Heart left ventricle (tissue), 13 donors: ENCODE measurements at regions not wholly inside any gene's neighbourhood (a gene's known extent, or its start where the extent isn't known, plus 50 kb on each side); places are given as distances from the start of the nearest gene placed in this dataset.

Source experiments
- POLR2A ChIP-seq, 2 donors: fragments of 450-650 bp; IDR thresholded peaks; one replicate each; pipeline ENCODE4 v1.6.1; 2017; ENCODE audit warnings: antibody characterized with exemption in 2 of 2, mild to moderate bottlenecking in 2 of 2, moderate library complexity in 2 of 2
- TF ChIP-seq, protein P1 (sequence below), 12 donors: fragments of 200-600 bp; sonication (generic) in 4 of 12; IDR thresholded peaks; one replicate each; pipeline versions ENCODE4 v1.5.0 to v1.8.0; 2018 to 2022; ENCODE audit warnings: antibody characterized with exemption in 12 of 12, mild to moderate bottlenecking in 5 of 12
- donor health status: ischemic (EF 13 %, LVEDD 7.1; RV severe dilation, severe dysfunction).
- donor health status: DM: no; HTN: yes; CAD: no.
- donor health status: DM: no; HTN: no; CAD: no.
- donor health status: ischemic (EF 25% LVEDD 6.9; RV normal size, moderate dysfunction).
- donor health status: ischemic (EF 25% LVEDD 5.7; RV mildly dilated, moderate dysfunction).
- donor health status: ischemic (EF 35%, LVEDD 5.7; RV mildly dilated, moderate dysfunction).
- donor health status: nonischemic (EF 11% LVEDD 7.7; RV severe dilation, severe dysfunction).
- donor health status: DM: yes; HTN: yes; CAD: no.
- donor health status: PGD.
- donor health status: ischemic (EF 29% LVEDD 5.4; RV normal size, mild dysfunction).
- donor health status: nonischemic (EF 23%, LVEDD 6.1; RV moderate dilation, normal function).

DNA sequence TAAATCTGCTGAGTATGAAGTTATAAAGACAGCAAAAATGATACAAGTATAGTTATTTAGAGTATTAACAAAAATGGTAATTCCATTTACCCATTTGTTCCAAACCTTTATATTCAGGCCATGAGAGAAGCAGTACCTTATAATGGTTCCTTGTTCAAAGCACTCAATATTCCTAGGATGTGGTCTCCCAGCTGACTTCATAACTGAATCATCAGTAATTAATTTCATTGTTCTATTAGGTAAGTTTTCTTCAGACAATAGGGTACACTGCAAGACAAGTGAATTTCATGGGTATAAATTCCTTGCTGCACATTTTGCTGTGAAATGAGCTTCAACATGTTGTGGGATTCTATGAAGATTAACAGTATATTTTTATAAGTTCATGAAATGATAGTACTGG lies 550.8 kb upstream of the ZEB2 start:
- no peak for TF ChIP-seq POLR2A (IDR thresholded peaks at IDR 0.05)
- TF ChIP-seq, protein P1, sequence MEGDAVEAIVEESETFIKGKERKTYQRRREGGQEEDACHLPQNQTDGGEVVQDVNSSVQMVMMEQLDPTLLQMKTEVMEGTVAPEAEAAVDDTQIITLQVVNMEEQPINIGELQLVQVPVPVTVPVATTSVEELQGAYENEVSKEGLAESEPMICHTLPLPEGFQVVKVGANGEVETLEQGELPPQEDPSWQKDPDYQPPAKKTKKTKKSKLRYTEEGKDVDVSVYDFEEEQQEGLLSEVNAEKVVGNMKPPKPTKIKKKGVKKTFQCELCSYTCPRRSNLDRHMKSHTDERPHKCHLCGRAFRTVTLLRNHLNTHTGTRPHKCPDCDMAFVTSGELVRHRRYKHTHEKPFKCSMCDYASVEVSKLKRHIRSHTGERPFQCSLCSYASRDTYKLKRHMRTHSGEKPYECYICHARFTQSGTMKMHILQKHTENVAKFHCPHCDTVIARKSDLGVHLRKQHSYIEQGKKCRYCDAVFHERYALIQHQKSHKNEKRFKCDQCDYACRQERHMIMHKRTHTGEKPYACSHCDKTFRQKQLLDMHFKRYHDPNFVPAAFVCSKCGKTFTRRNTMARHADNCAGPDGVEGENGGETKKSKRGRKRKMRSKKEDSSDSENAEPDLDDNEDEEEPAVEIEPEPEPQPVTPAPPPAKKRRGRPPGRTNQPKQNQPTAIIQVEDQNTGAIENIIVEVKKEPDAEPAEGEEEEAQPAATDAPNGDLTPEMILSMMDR (IDR thresholded peaks at IDR 0.05), result no peak
